HUES48 (cell line): ENCODE measurements at regions not wholly inside any gene's neighbourhood (a gene's known extent, or its start where the extent isn't known, plus 50 kb on each side); places are given as distances from the start of the nearest gene placed in this dataset.
A peak's percentile ranks its signal among the peaks of the same experiment; 100 is the strongest.
"Not testable (repeated sequence)": the region's sequence is repeated elsewhere in the genome, so short reads cannot be mapped to it uniquely, and the experiment has no call there.

ENCODE experiments used
- H3K27ac ChIP-seq: one replicate; pipeline ENCODE4 v1.7.0; 2013; ENCODE audit warnings: low read depth, low read length, inconsistent platforms
- H3K27me3 ChIP-seq: 2 replicates; pipeline ENCODE4 v1.6.1; 2013; ENCODE audit warnings: mild to moderate bottlenecking, low read length; ENCODE audit not compliant: control insufficient read depth, insufficient read depth
- H3K36me3 ChIP-seq: 2 replicates; pipeline ENCODE4 v1.6.1; 2013; ENCODE audit warnings: low read length; ENCODE audit not compliant: control insufficient read depth, insufficient read depth
- H3K4me1 ChIP-seq: 2 replicates; pipeline ENCODE4 v1.6.1; 2013; ENCODE audit warnings: mild to moderate bottlenecking, low read length; ENCODE audit not compliant: control insufficient read depth, insufficient read depth
- H3K4me3 ChIP-seq: 2 replicates; pipeline ENCODE4 v1.5.1; 2013; ENCODE audit warnings: mild to moderate bottlenecking, low read depth, low read length
- H3K9ac ChIP-seq: 2 replicates; pipeline ENCODE4 v1.6.1; 2013; ENCODE audit warnings: mild to moderate bottlenecking, low read depth, low read length, moderate library complexity
- H3K9me3 ChIP-seq: 2 replicates; pipeline ENCODE4 v1.6.1; 2013; ENCODE audit warnings: low read length; ENCODE audit not compliant: control insufficient read depth, insufficient read depth

DNA sequence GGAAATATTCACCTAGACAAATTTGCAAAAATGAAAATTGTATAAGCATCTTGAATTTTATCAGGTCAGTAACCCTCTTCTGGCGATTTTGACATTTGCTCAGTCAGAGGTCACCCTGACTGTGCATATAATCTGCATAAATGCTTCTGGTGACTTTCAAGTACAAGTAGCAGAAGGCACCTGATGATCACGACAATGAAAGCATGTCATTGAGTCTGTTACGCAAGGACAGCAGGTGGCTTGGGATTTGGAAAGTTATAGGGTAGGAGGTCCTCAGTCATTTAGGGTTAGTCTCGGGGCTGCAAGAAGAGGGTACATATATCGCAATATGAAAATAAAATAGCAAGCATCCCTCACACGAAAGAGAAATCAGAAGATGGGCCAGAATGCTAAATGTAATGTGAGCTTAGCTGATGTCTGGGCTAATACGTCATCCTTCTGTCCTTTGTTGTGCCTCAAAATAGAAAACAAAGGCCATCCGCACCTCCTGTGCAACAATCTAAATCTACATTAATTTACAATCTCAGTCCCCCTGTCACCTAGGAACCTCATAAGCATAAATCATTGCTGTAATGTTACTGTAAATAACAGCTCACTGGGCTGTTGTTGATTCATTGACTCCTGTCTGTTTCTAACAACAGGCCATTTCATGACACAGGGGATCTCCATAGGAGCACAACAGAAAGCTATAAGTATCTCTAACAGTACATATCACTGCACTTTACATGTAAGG, 155.2 kb upstream of the RSPO3 start:
- H3K4me3 ChIP-seq: no peak overlapping the region
- H3K9ac ChIP-seq: no peak overlapping the region
- peaks cover 9% of the 10 kb centered on the region for H3K4me1 ChIP-seq
- no peaks in the 10 kb centered on the region for H3K9me3 ChIP-seq
- H3K27me3 ChIP-seq: no peaks in the 10 kb centered on the region
- no peaks in the 10 kb centered on the region for H3K36me3 ChIP-seq
- peak overlapping the region; percentile 2 for H3K27ac ChIP-seq

DNA sequence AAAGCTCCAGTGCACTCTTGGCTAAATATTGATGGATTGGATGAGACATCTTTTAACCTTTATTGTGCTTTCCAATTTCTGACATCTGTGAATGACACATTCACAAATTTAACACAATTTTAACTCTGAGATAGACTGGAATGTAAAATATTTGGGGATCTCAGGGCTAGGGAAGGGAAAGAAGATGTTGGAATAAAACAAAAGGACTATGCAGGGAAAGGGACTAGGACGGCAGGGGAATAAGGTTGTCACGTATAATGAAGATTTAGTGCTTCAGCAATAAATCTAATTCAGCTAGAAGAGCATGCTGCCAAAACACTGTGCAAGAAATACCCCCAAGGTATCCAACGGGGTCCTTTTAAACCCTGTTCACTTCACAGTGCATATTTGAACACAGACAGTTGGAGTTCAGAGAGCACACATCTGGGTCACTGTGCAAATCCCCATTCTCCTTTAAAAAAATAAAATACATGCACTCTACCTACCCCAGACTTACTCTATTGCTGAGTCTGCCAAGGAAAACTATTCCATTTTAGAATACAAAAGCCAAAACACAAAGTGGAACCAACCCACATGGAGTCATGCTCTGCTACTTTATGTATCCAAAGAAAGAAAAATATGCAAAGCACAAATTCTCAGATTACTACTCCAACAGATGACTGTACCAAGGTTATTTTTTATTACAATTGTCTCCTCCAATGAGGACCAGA, 151.0 kb upstream of the RSPO3 start:
- H3K4me1 ChIP-seq: peaks cover 9% of the 10 kb centered on the region
- no peaks in the 10 kb centered on the region for H3K36me3 ChIP-seq
- H3K27ac ChIP-seq: no peak overlapping the region
- no peaks in the 10 kb centered on the region for H3K27me3 ChIP-seq
- no peaks in the 10 kb centered on the region for H3K9me3 ChIP-seq
- no peak overlapping the region for H3K4me3 ChIP-seq
- no peak overlapping the region for H3K9ac ChIP-seq

DNA sequence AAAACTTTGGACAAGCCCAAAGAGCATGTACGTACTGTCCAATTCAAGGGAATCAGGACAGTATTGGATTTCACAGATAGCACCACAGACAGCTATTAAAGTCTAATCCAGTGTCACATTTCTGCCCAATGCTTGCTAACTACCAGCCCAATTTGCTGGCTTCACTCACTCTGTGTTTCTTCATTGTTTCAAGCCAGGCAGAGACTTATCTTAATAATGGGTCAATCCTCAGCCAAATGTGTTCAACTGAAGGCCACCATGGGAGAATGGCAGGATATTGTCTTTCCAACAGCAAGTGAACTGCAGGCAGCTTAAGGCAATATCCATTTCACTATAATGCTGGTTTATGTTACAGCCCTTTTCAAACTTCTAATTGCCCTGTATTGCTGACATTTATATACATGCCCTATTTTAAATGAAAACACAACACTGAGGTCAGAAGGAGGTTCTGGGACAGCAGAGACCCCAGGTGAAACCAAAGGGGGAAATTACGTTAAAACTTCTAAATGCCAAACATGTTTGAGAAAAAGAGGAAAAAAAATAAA, 142.1 kb upstream of the RSPO3 start:
- Histone ChIP-seq H3K27ac (no peak overlapping the region), H3K9ac (no peak overlapping the region), H3K4me3 (no peak overlapping the region), H3K4me1 (peaks cover 11% of the 10 kb centered on the region), H3K27me3 (no peaks in the 10 kb centered on the region), H3K9me3 (no peaks in the 10 kb centered on the region), H3K36me3 (no peaks in the 10 kb centered on the region)

DNA sequence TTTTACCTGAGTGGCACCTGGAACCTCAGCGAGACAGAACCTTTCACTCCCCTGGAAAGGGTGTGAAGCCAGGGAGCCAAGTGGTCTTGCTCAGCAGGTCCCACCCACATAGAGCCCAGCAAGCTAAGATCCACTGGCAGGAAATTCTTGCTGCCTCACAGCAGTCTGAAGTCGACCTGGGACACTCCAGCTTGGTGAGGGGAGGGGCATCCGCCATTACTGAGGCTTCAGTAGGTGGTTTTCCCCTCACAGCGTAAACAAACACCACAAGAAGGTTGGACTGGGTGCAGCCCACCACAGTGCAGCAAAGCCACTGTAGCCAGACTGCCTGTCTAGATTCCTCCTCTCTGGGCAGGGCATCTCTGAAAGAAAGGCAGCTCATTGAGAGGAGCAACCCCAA, 134.7 kb upstream of the RSPO3 start:
- H3K4me3 ChIP-seq: no peak overlapping the region
- H3K27ac ChIP-seq: no peak overlapping the region
- no peak overlapping the region for H3K9ac ChIP-seq
- no peaks in the 10 kb centered on the region for H3K36me3 ChIP-seq
- H3K9me3 ChIP-seq: no peaks in the 10 kb centered on the region
- H3K4me1 ChIP-seq: no peaks in the 10 kb centered on the region
- no peaks in the 10 kb centered on the region for H3K27me3 ChIP-seq

DNA sequence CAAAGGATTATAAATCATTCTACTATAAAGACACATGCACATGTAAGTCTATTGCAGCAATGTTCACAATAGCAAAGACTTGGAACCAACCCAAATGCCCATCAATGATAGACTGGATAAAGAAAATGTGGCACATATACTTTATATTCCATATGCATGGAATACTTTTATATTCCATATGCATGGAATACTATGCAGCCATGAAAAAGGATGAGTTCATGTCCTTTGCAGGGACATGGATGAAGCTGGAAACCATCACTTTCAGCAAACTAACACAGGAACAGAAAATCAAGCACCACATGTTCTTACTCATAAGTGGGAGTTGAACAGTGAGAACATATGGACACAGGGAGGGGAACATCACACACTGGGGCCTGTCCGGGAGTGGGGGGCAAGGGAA, 130.3 kb upstream of the RSPO3 start:
- not testable (repeated sequence) for H3K27ac ChIP-seq, H3K4me3 ChIP-seq, H3K9me3 ChIP-seq, H3K36me3 ChIP-seq, H3K4me1 ChIP-seq, H3K9ac ChIP-seq, H3K27me3 ChIP-seq

DNA sequence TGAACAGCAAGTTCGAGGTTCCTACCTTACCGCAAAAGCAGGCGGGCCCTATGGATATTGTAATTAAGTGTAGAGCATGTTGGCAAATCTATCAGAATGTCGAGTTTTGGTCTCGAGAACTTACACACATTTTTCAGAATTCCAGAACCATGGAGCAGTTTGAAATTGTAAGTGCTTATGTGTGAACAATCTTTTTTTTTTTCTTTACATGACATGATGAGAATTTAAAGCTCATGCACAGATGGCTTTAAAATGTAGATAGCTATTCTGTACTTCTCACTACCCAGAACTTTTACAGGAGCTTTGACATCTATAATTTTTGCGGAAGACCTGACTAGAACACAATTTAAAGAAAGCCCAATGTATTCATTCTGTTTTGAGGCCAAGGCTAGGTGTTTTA, 117.8 kb upstream of the RSPO3 start:
- Histone ChIP-seq H3K9me3 (no peaks in the 10 kb centered on the region), H3K27ac (no peak overlapping the region), H3K27me3 (no peaks in the 10 kb centered on the region)

DNA sequence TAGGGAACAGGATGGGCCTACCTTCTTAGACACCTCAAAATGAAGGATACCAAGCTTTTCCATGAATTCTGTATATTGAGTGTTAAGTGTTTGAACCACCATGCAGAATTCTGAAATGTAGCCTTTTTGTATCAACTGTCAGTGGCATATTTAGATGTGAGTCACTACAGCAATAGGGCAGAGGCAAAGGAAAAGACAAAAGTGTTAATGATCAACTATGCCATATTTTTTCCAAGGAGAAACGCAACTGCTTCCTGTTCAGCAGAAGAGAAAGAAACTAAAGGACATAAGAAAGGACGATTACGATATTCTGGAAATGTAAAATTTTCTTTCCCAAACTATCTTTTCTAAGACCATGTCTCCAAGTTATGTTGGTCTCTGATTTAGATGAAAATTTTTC, 104.6 kb upstream of the RSPO3 start:
- H3K4me1 ChIP-seq: peaks cover 9% of the 10 kb centered on the region

More for the DNA sequence above, 117.8 kb upstream of the RSPO3 start:
- Histone ChIP-seq H3K4me3 (no peak overlapping the region), H3K36me3 (no peaks in the 10 kb centered on the region), H3K4me1 (no peaks in the 10 kb centered on the region), H3K9ac (no peak overlapping the region)

DNA sequence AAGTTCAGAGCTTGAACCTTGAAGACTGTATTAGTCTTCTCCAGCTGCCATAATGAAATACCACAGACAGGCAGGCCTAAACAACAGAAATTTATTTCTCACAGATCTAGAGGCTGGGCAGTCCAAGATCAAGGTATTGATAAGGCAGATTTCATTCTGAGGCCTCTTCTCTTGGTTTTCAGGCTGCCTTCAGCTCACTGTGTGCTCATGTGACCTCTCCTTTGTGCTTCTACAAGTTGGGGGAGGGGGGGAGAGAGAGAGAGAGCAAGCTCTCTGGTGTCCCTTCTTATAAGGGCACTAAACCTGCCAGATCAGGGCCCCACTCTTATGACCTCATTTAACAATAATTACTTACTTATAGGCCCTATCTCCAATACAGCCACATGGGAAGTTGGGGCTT, 102.6 kb upstream of the RSPO3 start:
- Histone ChIP-seq H3K27me3 (no peaks in the 10 kb centered on the region), H3K4me1 (peaks cover 9% of the 10 kb centered on the region), H3K9me3 (no peaks in the 10 kb centered on the region), H3K9ac (no peak overlapping the region), H3K4me3 (no peak overlapping the region), H3K27ac (no peak overlapping the region), H3K36me3 (no peaks in the 10 kb centered on the region)

More for the DNA sequence above, 104.6 kb upstream of the RSPO3 start:
- no peaks in the 10 kb centered on the region for H3K9me3 ChIP-seq
- H3K9ac ChIP-seq: no peak overlapping the region
- no peaks in the 10 kb centered on the region for H3K27me3 ChIP-seq
- no peak overlapping the region for H3K27ac ChIP-seq
- H3K4me3 ChIP-seq: no peak overlapping the region
- H3K36me3 ChIP-seq: no peaks in the 10 kb centered on the region

DNA sequence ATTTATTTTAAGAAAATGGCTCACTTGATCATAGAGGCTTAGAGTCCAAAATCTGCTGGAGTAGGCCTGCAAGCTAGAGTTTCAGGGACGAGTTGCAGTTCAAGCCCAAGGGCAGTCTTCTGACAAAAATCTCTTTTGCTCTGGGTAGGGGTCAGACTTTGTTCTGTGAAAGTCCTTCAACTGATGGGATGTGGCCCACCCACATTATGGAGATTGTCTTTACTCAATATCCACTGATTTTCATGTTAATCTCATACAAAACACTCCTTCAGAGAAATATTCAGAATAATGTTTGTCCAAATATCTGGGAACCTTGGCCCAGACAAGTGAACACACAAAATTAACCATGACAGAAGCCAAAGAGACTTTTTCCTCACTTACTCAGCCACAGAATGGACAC, 98.6 kb upstream of the RSPO3 start:
- H3K4me3 ChIP-seq: no peak overlapping the region

DNA sequence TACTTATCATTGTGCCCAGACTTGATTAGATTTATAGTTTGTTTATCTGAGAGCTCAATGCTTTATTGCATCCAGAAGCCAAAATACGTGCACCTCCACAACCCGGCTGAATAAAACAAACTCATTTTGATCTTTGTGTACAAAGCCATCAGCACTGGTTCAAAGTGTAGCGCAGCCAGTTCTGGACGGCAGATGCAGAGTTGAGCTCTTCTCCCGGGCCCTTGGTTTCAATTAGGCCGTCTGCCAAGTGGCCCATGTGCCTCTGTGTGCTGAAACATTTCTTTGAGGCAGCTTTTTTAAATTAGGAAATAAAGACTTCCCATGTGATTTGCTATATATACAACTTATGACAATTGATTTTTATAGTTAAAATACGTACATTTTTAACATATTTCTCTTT, 96.2 kb upstream of the RSPO3 start:
- Histone ChIP-seq H3K9ac (no peak overlapping the region), H3K27ac (no peak overlapping the region), H3K36me3 (no peaks in the 10 kb centered on the region), H3K4me1 (peaks cover 7% of the 10 kb centered on the region; the same call in 1 of the 2 replicates), H3K27me3 (no peaks in the 10 kb centered on the region), H3K9me3 (no peaks in the 10 kb centered on the region), H3K4me3 (no peak overlapping the region)

More for the DNA sequence above, 98.6 kb upstream of the RSPO3 start:
- no peaks in the 10 kb centered on the region for H3K9me3 ChIP-seq
- no peak overlapping the region for H3K9ac ChIP-seq
- peaks cover 9% of the 10 kb centered on the region for H3K4me1 ChIP-seq
- H3K27me3 ChIP-seq: no peaks in the 10 kb centered on the region
- no peak overlapping the region for H3K27ac ChIP-seq
- H3K36me3 ChIP-seq: no peaks in the 10 kb centered on the region
